HS-5 (cell line): ENCODE measurements at regions not wholly inside any gene's neighbourhood (a gene's known extent, or its start where the extent isn't known, plus 50 kb on each side); places are given as distances from the start of the nearest gene placed in this dataset.

Source experiments
- DNase-seq: peaks from one replicate; pipeline ENCODE4 v3.0.0-alpha.2; 2012; ENCODE audit warnings: low read depth

DNA sequence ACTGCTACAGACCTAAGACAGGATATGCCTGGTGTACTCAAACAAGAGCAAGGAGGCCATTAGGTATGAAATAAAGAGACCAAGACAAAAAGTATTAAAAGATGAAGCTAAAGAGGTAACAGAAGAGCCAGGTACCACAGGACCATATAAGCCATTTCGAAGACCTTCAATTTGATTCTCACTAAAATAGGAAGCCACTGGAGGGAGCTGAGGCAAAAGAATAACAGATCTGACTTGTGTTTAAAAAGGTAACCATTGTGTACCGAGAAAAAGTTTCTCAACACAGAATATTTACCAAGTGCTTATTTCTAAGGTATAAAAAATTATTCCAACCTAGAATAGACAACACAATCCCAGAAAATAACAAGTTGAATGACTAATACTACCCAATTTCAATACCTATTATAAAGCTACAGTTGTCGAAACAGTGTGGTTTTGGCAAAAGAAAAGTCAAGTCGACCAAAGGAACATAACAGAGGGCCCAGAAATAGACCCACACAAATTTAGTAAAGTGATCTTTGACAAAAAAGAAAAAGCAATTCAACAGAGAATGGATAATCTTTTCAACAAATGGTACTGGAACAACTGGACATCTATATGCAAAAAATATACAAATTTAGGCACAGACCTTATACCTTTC, 125.3 kb upstream of the DST start:
- DNase-seq: no peak

DNA sequence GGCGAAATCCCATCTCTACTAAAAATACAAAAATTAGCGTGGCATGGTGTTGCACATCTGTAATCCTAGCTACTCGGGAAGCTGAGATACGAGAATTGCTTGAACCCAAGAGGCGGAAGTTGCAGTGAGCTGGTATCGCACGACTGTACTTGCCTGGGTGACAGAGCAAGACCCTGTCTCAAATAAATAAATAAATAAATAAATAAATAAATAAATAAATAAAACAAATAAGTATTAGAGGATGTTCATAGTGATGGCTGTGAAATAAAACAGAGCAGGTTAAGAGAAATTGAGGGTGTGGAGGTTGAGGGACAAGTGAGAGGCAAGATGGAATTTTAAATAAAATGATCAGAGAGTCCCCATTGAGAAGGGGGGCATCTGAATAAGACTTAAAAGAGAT, 124.7 kb upstream of the DST start:
- no peak for DNase-seq

DNA sequence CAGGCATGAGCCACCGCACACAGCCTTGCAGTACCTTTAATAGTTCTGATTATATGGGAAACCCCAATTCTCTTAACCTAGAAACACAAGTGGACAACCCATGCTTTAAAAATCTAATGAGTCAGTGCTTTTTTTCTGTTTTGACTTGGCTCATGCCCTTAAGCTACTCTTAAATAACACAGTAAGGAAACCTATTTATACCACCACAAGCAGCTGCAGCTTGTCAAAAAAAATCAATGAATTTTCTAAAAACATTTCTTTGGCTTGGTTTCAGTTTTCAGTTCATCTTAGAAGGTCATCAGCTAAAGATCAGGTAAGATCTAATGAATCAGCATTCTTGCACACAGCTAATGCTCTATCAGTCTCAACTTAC, 124.1 kb upstream of the DST start:
- DNase-seq: no peak

DNA sequence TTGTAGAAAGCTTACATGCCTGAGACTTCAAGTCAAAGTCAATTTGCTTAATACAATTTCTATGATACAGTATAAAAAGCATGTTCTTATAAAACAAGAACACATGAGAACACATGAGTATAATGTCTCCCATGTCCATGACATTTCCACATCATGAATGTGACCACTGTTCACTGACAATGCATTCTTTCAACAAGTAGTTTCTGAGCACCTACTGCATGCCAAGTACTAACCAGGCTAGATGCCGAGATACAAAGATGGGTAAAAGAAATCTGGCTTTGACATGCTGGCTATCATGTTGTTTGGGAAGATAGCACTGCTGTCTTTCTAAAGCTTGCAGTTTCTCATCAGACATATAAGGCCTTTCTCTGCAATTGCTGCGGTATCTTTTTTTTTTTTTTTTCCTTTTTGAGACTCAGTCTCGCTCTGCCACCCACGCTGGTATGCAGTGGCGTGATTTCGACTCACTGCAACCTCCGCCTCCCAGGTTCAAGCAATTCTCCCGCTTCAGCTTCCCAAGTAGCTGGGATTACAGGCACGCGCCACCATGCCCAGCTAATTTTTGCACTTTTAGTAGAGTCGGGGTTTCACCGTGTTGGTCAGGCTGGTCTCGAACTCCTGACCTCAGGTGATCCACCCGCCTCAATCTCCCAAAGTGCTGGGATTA, 123.6 kb upstream of the DST start:
- no peak for DNase-seq

DNA sequence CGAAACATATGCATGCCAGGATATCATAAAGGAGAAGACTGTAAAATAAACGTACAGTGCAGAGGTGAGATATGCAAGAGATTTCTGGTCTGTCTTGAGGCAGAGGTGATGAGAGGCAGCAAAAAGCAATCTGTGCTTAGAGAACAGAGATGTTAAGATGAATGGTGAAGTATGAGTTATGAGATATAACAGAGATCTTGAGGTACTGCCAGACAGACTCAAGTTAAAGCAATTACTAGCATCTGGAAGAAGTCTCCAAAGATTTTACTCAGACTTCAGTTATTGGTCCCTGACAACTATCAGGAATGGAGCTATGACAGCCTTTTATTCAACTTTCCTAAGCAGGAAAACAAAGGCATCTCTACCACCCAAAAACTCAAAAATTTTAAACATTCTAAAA, 122.8 kb upstream of the DST start:
- no peak for DNase-seq

DNA sequence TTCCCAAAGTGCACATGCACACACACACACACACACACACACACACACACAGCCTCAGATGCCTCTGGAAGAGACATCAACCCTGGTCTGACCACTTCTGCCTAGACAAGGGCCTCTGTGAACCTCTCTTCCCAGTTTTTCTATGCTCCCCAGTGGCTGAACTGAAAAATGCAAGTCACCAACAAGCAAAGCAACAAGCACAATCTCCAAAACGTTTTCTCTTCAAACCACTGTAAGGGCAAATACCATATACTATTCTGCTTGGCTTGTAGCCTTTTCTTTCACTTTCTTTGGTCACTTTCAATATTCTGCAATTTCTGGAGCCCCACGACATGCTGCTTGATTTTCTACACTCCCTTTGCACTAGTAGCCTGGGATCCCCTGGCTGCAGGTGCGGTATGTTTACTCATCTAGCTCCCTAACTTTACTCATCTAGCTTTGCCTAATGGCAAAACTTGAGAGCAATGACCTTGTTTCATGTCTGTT, 121.4 kb upstream of the DST start:
- no peak for DNase-seq

DNA sequence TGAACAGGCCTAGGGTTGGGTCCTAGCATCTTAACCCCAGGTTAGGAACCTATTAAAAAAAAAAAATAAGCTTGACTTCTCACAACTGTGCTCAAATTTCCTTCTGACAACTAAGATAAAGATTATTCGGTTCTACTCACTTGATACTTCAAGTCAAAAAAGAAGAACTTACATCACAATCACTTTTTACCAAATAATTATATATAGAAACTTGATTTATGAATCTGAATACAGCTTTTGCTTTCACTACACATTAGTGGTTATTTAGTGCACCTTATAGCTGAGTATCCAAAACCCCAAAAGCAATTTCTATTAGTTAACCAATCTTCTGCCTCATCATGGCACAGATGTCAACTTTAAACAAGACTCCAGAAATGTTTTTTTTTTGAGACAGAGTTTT, 119.0 kb upstream of the DST start:
- no peak for DNase-seq

DNA sequence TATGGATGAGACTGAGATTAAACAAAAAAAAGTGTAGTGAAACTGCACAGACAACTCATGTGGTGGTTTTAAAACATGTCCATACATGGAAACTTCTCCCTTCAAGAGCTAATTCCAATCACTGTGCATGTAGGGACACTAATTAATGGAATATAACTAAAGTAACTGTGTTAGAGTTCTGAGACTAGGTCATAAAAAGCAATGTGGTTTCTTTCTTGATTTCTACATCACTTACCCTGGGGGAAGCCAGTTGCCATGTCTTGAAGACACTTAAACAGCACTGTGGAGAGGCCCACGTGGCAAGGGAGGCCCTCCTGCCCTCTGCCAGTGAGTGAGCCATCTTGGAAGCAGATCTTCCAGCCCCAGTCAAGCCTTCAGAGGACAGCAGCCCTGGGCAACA, 118.2 kb upstream of the DST start:
- no peak for DNase-seq

DNA sequence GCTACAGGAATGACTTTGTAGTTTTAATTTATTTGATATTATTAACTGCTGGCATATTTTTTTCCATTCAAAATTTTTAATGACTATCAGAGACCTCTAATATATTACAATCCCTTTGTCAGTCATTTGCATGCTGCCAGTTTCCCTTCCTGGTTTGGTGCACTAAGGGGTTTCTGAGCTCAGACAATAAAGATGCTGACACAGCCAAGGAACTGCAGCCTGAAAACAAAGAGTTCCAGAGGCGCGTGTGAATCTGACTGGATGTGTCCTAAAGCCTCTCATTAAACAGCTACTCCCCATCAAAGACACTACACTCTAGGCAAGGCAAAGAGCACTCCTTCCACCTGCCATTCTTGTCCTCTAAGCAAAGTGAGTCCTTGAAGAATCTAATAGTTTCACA, 116.8 kb upstream of the DST start:
- DNase-seq: no peak

DNA sequence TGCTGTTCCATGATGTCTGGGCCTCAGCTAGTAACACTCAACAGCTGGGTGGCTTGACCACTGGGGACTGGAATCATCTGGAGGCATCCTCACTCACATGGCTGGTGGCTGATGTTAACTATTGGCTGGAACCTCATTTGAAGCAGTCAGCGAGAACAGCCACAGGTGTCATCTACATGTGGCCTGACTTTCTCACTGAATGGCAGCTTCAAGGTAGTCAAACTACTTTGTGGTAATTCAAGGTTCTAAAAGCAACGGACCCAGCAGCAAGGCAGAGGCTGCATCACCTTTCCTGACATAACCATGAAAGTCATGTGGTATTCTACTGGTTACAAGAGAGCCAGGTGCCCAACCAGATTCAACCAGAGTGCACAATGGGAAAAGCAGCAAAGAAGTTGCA, 115.9 kb upstream of the DST start:
- DNase-seq: no peak

DNA sequence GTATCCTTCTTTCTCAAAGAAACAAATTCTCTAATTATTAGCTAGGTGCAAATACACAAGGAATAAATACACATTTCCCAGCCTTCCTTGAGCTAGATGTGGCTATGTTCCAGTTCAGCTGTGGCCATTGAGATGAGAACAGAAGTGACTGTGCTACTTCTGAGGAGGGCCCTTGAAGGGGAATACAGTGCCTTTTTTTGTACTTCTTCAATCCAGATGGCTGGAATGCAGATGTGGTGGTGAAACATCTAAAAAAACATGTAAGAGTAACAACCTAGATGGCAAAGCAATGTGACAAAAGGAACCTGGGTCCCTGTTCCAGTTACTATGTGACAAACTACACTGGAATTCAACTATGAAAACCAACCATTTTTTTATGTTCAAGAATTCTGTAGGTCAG, 115.4 kb upstream of the DST start:
- DNase-seq: no peak

DNA sequence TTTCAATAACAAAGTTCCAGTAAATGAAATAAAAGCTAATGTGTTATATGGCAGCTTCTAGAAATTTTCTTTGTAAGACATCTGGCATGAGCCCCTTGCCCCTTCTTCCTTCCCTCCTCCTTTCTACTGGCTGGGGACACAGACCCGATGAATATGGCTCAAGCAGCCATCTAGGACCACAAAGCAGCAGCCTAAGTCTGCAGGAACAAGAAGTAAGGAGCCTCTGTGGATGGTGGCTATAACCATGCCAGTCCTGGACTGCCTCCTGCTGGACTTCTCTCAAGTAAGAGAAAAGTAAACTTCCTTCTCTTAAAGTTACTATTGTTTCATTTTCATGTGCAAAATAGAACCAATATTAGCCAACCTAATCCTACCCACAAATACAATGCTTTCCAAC, 114.9 kb upstream of the DST start:
- no peak for DNase-seq

DNA sequence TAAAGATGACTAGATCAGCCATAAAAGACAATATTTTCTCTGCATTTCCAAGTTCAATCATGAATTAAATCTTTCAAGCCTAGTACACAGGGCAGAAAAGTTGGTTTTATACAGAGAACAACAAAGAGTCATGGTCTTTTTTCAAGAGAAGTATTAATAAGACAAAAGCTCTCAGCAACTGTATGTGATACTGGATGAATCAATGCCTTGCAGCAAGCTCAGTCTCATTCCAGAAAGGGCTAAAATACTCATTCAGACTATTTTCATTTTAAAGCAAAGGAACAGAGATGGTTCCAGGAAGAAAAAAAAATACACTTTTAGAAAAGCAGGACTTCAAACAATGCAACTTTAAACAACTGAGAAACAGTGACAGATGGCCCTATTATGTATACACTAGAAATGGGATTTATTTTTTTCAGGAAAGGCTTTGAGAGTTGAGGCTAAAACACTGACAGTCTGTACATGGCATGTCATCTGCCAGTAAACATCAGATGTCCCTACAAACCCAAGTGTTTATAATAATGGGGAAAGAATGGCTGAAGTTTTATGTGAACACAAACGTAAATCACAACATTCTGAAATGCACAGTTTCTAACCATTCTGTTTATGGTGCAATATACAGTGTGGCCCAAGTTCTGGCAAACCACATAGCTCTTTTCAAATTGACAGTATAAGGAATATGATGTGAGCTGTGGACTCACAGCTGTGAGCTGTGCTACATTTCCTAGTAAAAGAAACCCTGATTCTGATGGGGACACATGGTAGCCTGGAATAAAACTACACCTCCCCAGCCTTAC, 114.3 kb upstream of the DST start:
- DNase-seq: no peak

DNA sequence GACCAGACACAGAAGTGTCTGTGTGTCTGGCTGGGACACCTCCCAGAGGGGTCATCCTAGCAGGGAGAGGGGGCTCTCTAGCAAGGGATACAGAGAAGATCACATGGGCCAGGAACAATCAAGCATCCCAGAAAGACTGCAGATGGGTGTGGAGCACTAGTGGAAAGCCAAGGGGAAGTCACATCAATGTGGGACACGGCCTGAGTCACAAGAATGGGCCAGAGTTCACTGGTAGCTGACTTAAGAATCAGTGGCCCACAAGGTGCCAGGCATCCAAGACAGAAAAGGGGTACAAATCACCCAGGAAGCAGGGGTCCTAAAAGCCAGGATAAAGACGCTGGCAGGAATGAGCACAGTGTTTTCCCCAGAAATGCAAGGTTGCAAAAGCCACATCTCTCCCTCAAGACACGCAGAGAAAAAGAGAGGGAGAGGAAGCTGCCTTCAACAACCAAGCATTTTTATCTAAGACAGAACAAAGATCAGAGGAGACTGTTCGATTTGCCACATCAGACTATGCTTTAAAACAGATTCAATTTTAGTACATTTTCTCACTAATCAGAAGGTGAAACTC, 113.6 kb upstream of the DST start:
- no peak for DNase-seq

DNA sequence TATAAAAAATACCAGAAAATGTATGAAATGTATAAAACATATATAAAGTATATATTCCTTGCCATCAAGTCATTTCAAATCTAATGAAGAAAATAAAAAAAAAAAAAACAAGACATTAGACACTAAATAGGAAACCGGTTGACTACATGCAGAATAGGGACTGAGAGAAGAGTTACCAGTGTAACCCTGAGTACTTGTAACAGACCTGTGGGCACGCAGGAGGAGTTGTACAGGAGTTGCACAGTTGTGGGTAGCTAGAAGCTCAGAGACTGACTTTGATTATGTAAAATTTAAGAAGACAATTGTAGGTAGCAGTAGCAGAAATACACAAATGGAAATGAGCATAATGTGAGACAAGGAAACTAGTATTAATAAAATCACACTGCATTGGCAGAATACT, 112.4 kb upstream of the DST start:
- no peak for DNase-seq

DNA sequence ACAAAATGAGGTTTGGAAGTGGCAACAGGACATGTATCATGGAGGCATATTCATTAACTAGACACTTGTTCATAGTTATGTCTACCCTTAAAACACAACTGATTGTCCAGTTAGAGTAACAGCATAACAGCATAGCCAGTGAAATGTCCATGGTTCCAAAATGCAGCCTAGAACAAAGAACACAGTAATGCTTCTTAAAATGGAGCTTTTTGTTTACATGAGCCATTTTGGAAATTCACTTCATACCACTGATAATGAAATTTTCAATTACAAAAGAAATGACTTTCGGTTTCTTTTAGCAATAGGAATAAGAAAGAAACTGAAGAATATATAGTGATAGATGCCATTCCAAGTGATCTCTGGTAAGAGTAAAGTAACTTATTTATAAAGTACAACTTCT, 111.1 kb upstream of the DST start:
- DNase-seq: no peak

DNA sequence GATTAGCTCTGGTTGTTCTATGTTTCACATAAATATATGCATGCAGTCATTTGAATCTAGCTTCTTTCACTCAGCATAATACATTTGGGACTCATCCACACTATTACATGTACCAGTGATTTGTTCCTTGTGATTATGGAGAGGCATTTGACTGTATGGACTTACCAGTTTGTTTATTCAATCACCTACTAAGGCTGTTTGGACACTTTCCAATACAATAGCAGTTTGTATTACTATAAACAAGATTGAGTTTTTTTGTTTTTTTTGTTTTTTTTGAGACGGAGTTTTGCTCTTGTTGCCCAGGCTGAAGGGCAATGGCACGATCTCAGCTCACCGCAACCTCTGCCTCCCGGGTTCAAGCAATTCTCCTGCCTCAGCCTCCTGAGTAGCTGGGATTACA, 109.8 kb upstream of the DST start:
- DNase-seq: no peak

DNA sequence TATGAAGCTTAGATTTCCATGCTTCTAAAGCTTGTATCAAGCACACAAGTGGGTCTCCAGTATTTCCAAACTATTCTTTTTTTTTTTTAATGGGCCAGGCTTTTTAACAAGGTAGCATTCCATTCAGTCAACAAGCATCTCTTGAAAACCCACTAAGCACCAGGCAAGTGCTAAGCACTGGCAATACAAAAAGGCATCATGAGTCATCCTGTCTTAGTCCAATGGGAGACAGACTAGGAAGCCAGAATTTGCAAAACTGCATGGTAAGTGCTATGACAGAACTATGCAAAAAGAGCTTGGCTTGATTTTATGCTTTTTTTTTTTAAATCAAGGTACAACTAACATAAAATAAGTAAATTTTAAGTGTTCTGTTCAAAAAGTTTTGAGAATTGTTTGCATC, 109.3 kb upstream of the DST start:
- no peak for DNase-seq

DNA sequence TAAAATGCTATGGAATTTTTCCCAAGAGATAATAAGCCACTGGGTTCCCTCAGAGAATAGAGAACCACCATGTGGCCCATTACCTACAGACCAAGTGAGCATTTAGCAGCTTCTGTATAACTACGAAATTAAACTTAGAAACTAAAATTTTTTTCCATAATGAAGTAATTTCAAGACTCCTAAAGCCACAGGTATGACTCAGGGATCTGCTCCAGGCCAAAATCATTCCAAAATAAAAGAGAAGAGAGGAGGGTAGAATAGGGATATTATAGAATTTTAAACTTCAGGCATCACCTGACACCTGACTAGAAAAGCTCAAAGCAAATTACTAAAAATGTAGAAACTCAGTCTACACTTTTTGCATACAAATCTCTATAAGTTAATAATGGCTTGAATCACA, 108.9 kb upstream of the DST start:
- DNase-seq: no peak

DNA sequence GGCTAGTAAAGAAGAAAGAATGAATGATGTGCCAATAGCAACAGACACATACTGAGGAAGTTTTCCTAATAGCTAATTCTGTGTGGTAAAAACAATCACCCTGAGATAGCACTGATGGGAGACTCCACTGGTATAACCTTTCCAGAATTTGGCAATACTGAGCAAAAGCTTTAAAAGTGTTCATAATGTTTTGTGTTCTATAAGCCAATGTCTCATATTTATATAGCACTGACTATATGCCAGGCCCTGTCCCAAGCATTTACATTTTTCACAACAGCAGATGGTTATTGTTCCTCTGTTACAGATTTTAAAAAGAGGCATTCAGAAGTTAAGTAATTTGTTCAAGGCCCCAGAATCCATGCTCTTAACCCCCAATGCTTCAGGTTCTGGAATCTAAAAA, 108.0 kb upstream of the DST start:
- DNase-seq: no peak

DNA sequence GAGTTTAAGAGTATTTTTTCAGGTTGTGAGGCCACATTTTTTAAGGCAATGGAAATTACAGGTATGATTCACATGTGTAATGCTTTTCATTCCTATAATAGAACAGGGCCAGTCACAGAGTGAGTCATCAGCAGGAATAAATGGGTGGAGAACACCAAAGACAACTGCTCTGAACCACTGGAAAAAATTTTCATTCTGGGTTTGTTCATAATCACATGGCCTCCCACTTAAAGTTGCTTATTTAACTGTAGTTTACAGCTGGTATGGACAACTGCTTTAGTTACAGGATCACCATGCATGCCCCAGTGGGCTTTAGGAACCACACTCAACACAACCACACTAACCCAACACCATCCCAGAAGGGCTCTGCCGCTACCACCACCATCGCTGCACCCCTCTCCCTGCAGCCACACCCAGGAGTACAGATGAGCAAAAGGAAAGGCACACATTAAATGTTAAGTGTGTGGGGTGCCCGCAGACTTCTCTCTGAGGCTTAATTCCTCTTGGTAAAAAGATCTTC, 107.0 kb upstream of the DST start:
- DNase-seq: peak; percentile 83

DNA sequence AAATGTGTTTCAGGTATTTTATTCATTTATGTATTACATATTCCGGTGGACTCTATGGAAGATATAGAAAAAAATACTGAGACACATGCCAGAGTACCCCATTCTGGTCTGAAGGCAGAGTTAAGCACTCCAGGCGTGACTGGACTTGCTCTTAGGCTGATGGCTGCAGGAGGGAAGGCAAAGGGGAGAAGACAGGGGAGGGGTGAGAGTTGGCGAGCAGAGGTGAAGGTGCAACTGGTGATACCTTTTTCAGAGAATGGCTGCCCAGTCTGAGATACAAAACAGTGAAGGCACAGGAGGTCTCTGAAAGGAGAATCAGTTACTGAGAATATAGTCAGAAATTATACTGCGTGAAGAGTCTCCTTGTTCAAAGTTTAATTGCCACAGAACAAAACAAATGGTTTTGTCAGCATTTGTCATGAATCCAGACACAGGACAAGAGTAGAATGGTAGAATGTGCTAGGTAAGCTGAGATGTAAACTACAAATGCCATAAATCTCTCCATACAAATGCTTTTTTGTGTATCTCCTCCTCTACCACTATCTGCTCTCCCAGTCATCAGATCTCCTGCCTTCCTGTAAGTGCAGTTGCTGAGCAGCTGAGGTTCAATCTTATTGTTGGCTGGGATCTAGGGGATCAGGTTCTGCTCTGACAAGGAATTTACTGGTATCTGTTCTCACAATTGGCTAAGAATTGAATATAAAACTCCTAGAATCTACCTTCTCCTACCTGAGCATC, 104.2 kb upstream of the DST start:
- no peak for DNase-seq
